ENCODE measurements at regions not wholly inside any gene's neighbourhood (a gene's known extent, or its start where the extent isn't known, plus 50 kb on each side); places are given as distances from the start of the nearest gene placed in this dataset.

DNA sequence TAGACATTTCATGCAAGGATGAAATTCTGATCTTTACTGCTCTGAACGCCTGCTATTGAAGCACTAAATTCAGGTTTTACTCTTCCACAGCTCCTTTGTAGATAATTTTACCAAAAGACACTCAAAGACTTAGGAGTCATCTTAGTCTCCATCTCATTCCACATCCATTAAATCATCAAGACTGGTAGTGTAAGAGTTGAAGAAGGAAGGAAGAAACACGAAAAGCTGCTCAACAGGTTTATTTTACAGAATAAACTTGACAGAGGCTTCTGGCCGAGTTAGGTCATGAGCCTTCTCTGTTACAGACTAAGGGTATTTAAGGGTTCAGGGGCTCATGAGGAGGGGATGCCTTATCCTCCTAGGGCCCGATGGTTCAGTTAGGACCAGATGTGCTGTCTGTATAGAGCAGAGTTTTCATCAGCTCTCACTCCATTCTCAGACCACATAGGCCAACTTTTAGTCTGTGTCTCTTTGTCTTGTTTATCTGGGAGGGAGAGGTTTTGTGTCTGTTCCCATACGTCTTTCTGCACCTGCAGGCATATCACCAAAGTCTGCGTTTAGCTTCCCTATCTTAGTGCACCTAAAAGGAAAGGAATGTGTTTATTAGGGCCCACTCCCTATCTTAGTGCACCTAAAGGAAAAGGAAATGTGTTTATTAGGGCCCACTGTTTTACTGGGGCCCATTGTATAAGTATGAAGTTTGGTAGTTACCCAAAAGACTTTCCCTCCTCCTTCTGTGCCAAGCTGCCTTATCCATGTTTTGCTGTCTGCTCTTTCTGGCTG is 57.4 kb upstream of the RGS18 start:
- H3K79me2 ChIP-seq (ENCODE audit: control insufficient read depth, insufficient read depth, low read length), result no peaks in the 10 kb centered on the region
- in situ Hi-C loops (cut with MboI), result no loop called here
- TF ChIP-seq SIX5 (IDR thresholded peaks at IDR 0.05; ENCODE audit: borderline replicate concordance in 1 of 2, insufficient read depth in 1 of 2, low read depth in 1 of 2, low read length in 2 of 2), result no peak
- no peak for TF ChIP-seq RAD21 (CRISPR knock-in tag; conservative IDR thresholded peaks at IDR 0.05 in 1 of 2, IDR thresholded peaks at IDR 0.05 in 1 of 2)
- TF ChIP-seq, protein P1, sequence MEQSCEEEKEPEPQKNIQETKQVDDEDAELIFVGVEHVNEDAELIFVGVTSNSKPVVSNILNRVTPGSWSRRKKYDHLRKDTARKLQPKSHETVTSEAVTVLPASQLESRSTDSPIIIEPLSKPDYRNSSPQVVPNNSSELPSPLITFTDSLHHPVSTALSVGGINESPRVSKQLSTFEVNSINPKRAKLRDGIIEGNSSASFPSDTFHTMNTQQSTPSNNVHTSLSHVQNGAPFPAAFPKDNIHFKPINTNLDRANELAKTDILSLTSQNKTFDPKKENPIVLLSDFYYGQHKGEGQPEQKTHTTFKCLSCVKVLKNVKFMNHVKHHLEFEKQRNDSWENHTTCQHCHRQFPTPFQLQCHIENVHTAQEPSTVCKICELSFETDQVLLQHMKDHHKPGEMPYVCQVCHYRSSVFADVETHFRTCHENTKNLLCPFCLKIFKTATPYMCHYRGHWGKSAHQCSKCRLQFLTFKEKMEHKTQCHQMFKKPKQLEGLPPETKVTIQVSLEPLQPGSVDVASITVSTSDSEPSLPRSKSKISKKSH (CRISPR knock-in tag; IDR thresholded peaks at IDR 0.05), result no peak
- TF ChIP-seq KLF13 (tag; IDR thresholded peaks at IDR 0.05; ENCODE audit: borderline replicate concordance, low read depth), result no peak
- TF ChIP-seq, protein P2, sequence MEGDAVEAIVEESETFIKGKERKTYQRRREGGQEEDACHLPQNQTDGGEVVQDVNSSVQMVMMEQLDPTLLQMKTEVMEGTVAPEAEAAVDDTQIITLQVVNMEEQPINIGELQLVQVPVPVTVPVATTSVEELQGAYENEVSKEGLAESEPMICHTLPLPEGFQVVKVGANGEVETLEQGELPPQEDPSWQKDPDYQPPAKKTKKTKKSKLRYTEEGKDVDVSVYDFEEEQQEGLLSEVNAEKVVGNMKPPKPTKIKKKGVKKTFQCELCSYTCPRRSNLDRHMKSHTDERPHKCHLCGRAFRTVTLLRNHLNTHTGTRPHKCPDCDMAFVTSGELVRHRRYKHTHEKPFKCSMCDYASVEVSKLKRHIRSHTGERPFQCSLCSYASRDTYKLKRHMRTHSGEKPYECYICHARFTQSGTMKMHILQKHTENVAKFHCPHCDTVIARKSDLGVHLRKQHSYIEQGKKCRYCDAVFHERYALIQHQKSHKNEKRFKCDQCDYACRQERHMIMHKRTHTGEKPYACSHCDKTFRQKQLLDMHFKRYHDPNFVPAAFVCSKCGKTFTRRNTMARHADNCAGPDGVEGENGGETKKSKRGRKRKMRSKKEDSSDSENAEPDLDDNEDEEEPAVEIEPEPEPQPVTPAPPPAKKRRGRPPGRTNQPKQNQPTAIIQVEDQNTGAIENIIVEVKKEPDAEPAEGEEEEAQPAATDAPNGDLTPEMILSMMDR (IDR thresholded peaks at IDR 0.05 in 2 of 3, conservative IDR thresholded peaks at IDR 0.05 in 1 of 3; ENCODE audit: insufficient read depth in 2 of 3, low read depth in 1 of 3, low read length in 3 of 3), result no peak
- TF ChIP-seq, protein P3, sequence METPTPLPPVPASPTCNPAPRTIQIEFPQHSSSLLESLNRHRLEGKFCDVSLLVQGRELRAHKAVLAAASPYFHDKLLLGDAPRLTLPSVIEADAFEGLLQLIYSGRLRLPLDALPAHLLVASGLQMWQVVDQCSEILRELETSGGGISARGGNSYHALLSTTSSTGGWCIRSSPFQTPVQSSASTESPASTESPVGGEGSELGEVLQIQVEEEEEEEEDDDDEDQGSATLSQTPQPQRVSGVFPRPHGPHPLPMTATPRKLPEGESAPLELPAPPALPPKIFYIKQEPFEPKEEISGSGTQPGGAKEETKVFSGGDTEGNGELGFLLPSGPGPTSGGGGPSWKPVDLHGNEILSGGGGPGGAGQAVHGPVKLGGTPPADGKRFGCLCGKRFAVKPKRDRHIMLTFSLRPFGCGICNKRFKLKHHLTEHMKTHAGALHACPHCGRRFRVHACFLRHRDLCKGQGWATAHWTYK (CRISPR knock-in tag; IDR thresholded peaks at IDR 0.05), result no peak
- TF ChIP-seq, protein P4, sequence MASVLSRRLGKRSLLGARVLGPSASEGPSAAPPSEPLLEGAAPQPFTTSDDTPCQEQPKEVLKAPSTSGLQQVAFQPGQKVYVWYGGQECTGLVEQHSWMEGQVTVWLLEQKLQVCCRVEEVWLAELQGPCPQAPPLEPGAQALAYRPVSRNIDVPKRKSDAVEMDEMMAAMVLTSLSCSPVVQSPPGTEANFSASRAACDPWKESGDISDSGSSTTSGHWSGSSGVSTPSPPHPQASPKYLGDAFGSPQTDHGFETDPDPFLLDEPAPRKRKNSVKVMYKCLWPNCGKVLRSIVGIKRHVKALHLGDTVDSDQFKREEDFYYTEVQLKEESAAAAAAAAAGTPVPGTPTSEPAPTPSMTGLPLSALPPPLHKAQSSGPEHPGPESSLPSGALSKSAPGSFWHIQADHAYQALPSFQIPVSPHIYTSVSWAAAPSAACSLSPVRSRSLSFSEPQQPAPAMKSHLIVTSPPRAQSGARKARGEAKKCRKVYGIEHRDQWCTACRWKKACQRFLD (CRISPR knock-in tag; IDR thresholded peaks at IDR 0.05), result no peak
- TF ChIP-seq, protein P5, sequence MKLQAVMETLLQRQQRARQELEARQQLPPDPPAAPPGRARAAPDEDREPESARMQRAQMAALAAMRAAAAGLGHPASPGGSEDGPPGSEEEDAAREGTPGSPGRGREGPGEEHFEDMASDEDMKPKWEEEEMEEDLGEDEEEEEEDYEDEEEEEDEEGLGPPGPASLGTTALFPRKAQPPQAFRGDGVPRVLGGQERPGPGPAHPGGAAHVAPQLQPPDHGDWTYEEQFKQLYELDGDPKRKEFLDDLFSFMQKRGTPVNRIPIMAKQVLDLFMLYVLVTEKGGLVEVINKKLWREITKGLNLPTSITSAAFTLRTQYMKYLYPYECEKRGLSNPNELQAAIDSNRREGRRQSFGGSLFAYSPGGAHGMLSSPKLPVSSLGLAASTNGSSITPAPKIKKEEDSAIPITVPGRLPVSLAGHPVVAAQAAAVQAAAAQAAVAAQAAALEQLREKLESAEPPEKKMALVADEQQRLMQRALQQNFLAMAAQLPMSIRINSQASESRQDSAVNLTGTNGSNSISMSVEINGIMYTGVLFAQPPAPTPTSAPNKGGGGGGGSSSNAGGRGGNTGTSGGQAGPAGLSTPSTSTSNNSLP (IDR thresholded peaks at IDR 0.05; ENCODE audit: borderline replicate concordance, low read depth, low read length), result no peak
- no peak for TF ChIP-seq NFE2 (IDR thresholded peaks at IDR 0.05; ENCODE audit: low read depth)
- TF ChIP-seq GATAD2A (IDR thresholded peaks at IDR 0.05), result no peak
- TF ChIP-seq NBN (IDR thresholded peaks at IDR 0.05; ENCODE audit: low read depth), result no peak

More for the DNA sequence above, 57.4 kb upstream of the RGS18 start:
- BruUV-seq (replicated peaks), result no TSS peak
- DNase-seq (ENCODE audit: extremely low read depth in 1 of 4, low spot score in 3 of 4) (no peak), FAIRE-seq (no peak), ATAC-seq (peak; percentile 22)
- no peaks in the 10 kb centered on the region for H3K36me3 ChIP-seq (ENCODE audit: control insufficient read depth, insufficient read depth, low read length)
- ChIA-PET POLR2A (interaction anchor here (1.0 kb wide), 1 partner anchor 53 kb away, joined by 3 read pairs; no protein-coding TSS in a partner anchor), CTCF (ENCODE audit: low intra/inter-chr PET ratio) (no interaction called here)
- H3K27ac ChIP-seq (ENCODE audit: extremely low read depth, low read depth, low read length), result no peak overlapping the region
- no peak overlapping the region for H3K4me3 ChIP-seq
- intact Hi-C loops (cut with micrococcal nuclease), result no loop called here
- H3K4me1 ChIP-seq (replicated peaks in 1 of 2; ENCODE audit: control insufficient read depth in 2 of 2, insufficient read depth in 2 of 2, low read length in 2 of 2), result no peaks in the 10 kb centered on the region
- no peaks in the 10 kb centered on the region for H3K27me3 ChIP-seq (ENCODE audit: control insufficient read depth in 2 of 2, insufficient read depth in 2 of 2, low read length in 2 of 2)
- H3K9me1 ChIP-seq (ENCODE audit: control insufficient read depth, insufficient read depth, low read length), result no peaks in the 10 kb centered on the region
- no peaks in the 10 kb centered on the region for H4K20me1 ChIP-seq (replicated peaks; ENCODE audit: control insufficient read depth, insufficient read depth, low read length)
- H3K4me2 ChIP-seq (ENCODE audit: insufficient read depth, low read length), result no peak overlapping the region
- H3K9ac ChIP-seq (ENCODE audit: insufficient read depth in 1 of 2, low read depth in 2 of 2, low read length in 2 of 2), result no peak overlapping the region
- peak overlapping the region; percentile 57 for H2AFZ ChIP-seq (ENCODE audit: low read depth, low read length)
- WGBS (ENCODE audit: insufficient coverage, low coverage, missing lambda C conversion rate), result 31% methylated on average over 6 of the region's 6 CpGs
- H3K9me3 ChIP-seq (replicated peaks; ENCODE audit: control insufficient read depth, insufficient read depth, low read depth, low read length), result 0 out of 2 replicates have a peak, but pooled peaks cover 2% of the 10 kb centered on the region
